RPMI7951 (cell line): ENCODE measurements at regions not wholly inside any gene's neighbourhood (a gene's known extent, or its start where the extent isn't known, plus 50 kb on each side); places are given as distances from the start of the nearest gene placed in this dataset.
A peak's percentile ranks its signal among the peaks of the same experiment; 100 is the strongest.

ENCODE experiments used
- DNase-seq: peaks from one replicate; pipeline ENCODE4 v3.0.0-alpha.2; 2012; ENCODE audit warnings: low read depth

- DNase-seq = no peak
These were observed 124.2 kb downstream of the TMEM161B start for GRCh38 chr5:88144219-88145001.

GRCh38 chr5:88143693-88144218 is 124.9 kb downstream of the TMEM161B start:
- no peak for DNase-seq

GRCh38 chr5:88142886-88143692 is 125.6 kb downstream of the TMEM161B start:
- DNase-seq = no peak

GRCh38 chr5:88142636-88142885 is 126.1 kb downstream of the TMEM161B start:
- no peak for DNase-seq

DNA sequence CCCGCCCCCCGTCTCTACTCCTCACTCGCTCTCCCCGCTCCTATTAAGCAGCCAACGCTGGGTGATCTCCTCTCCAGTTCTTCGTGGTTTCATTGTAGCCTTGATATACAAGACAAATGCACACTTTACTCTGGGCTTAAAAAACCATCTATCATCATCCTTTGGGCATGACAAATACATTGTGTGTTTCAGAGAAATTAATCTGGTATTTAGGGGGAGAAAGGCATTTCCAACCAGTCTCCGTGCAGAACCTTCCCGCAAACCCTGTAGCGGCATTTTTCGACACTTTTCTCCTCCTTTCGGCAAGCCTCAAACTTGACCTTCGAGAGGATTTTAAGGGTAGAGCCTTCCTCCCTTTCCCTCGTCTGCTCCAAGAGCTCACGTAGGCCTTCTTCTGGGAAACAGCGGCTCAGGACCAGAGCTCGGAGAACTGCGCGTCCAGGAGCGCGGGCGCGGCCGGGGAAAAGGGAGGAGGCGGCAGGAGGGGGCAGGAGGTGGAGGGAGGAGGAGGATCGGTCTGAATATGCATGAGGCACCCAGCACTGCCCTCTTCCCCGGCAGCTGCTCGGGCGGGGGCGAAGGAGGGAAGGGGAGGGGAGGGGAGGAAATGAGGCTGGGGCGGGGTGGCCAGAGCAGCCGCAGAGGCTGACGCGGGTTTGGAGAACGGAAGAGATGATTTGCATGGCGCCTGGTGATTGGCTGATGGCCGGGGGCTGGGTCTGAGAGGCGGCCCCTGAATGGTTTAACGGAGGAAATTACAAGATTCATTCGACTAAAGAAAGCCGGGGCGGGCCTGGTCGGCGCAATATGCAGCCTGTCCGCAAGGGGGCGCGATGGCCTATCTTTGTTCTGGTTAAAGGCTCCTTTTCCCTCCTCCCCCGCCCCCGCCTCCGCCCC is 127.5 kb downstream of the TMEM161B start:
- DNase-seq = peak; percentile 97

DNA sequence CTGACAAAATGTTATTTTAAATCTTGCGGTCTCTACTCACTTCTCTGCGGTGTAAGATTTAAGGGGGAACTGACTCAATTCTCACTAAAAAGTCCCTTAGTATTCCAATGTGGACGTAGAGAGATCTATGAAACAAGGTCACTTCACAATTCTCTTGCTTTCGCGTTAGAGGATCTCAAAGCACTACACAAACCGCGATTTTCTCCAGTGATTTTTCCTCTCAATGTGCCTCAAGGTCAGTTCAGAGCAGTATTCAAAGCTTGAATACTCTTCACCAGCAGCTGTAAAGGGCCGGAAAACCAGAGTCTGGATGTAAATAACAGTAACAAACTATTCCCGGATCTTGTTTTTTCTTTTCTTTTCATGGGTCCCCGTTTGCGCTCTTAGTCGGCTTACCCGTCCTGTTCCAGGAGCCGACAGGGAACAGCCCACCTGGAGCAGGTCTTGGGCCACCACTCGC is 128.2 kb downstream of the TMEM161B start:
- no peak for DNase-seq

GRCh38 chr5:88130211-88130815 is 138.3 kb downstream of the TMEM161B start:
- DNase-seq = no peak

DNA sequence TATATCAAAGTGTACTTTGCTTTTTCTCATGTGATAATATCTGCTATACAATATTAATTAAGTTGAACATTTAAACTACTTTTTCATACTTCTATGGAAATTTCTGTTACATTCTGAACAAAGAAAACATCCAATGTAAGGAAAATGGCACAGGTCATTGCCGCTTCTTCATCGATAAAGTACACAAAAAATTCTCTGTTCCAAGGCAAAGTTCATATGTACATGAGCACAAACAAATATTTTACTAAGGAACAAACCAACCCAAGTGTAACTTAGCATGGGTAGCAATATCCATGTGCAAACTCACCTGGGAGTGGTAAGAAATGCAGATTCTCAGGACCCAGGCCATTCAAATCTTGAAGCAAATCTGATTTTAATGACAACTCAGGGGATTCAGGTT is 139.8 kb downstream of the TMEM161B start:
- no peak for DNase-seq

DNA sequence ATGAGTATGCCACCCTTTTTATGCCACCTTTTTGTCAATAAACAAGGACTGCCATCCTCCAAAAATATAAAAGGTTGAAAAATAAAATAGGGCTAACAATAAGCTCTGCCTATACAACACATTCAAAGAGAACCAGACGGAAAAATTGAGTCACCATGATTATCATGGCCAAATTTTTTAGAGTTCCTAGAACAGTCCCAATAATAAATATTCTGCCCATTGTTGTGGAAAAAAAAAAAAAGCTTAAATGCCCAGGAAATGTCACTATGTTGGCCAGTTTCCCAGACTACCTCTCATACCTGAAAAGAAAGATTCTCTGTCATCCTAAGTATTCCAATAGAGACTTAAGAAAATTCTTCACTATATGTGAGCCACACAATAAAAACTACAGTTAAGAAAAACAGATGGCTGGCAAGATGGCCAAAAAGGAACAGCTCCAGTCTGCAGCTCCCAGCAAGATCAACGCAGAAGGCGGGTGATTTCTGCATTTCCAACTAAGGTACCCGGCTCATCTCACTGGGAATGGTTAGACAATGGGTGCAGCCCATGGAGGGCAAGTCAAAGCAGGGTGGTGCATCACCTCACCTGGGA is 149.0 kb downstream of the TMEM161B start:
- no peak for DNase-seq

DNA sequence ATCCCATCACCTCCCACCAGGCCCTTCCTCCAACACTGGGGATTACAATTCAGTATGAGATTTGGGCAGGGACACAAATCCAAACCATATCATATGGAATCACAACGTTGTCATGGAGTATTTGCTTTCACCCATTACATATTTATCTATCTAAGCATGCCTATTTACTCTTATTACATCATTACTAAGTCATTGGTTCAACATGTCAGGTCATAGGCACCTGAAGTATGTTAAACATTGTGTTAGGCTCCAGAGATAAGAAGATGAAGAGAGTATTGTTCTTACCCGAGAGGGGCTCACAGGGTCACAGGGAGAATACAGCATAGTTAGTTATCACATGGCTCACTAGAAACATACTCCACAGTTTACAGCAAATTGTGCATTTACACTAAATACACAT is 150.5 kb downstream of the TMEM161B start:
- no peak for DNase-seq

GRCh38 chr5:88117546-88117945 is 151.1 kb downstream of the TMEM161B start:
- DNase-seq = no peak

DNA sequence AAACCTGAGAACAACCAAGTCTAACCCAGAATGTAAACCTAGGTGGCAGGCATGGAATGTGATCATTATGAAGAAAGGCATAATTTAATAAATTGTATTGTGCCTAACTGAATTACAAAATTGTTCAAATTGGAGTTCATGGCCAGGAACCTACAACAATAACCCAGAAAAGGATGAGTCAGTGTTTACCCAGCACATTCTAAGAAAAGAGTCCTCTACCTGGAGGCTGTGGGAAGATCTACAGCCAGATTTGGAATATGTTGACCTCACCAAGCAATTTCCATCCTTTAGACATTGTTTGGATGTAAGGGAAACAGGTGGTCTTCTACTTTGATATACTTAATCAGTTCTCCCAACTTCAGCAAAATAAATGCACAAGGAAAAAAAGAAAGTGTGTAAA is 152.2 kb downstream of the TMEM161B start:
- DNase-seq = no peak

- DNase-seq = no peak
These were observed 153.4 kb downstream of the TMEM161B start for GRCh38 chr5:88115211-88115610.

- no peak for DNase-seq
These were observed 155.2 kb downstream of the TMEM161B start for GRCh38 chr5:88113429-88113828.

GRCh38 chr5:88109818-88110217 is 158.8 kb downstream of the TMEM161B start:
- DNase-seq = peak; percentile 70

DNA sequence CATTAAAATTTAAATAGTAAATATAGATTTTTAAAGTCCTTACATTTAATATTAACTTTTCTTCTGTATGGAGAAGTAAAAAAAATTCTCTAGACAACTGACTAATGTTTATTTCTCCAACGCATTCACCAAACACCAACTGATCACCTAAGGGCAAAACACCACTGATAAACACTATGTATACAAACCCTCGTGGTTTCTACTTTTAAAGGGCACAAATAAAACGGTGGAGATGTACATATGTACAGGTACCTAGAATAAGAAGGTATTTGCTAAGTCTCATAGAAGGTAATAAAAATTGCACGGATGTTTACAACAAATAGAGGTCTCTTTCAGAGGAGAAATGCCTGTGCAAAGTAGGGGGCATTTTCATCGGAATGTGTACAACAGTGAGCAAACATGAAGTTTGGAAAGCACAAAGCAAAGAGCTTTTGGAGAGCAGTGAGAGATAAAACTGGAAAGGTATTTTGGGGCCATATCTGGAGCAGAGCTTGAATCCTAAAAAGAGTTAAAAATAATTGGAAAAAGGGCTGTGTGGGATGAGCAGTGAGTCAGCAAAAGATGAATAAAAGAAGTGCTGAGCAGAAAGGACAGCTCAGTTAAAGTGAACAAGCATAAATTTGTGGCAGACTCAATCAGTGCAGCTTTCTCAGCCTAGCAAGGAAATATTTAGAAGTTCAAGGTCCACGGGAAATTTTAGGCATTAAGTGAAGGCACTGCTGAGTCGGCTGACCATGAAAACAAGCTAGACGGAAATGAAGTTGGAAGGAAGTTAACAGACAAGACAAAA is 160.0 kb downstream of the TMEM161B start:
- DNase-seq = peak; percentile 33

DNA sequence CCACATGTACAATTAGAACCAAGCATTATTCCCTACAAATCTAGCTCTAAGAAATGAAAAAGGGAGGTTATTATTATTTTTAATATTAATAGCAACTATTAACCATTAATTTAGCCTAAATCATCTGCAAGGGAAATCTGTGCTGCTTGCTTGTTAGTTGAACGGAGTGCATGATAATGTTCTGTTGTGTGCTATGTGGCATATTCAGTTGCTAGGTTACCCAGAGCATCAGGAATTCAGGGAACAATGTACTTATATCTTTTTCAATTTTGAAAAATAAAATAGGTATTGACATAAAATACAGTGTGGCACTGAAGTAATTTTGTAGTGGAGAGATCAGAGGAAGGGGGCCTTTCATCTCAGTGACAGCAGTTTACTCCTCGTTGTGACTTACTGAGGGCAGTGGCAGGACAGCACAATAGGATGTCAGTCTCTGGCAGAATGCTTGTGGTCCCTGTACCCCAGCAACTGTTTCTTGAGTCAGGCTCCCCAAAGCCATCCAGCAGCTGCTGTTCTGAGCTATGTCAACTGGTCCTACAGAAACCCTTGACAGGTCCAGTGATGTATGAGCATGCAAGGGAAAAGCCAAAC is 173.6 kb downstream of the TMEM161B start:
- DNase-seq = no peak

DNA sequence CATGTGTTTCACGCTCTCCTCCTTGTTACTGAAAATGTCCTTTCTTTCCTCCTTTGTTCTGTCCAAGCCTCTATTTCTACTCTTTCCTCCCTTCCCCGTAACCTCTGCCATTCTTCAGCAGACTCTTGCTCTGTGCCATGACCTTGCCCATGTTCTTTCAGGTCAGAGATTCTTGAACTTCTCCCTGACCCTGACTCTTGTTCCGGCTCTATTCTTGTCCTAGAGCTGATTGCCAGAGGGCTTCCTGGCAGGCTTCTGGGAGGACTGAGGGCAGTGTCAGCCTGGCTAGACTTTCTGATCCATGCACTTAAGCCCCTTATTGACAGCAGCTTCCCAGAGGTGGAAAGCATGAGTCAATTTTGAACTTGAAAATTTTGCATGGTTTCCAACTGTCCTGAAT is 174.2 kb downstream of the TMEM161B start:
- no peak for DNase-seq

- no peak for DNase-seq
These were observed 174.9 kb downstream of the TMEM161B start for GRCh38 chr5:88093765-88094164.
